ENCODE measurements at regions not wholly inside any gene's neighbourhood (a gene's known extent, or its start where the extent isn't known, plus 50 kb on each side); places are given as distances from the start of the nearest gene placed in this dataset.

- H3K9me3 ChIP-seq (ENCODE audit: control insufficient read depth, insufficient read depth, low read length), result no peaks in the 10 kb centered on the region
- no peak for ATAC-seq
- Mint-ChIP-seq H3K9me3 (no peaks in the 10 kb centered on the region), H3K4me1 (peaks cover 5 to 7% of the 10 kb centered on the region in 2 donors), H3K4me3 (no peak overlapping the region), H3K36me3 (no peaks in the 10 kb centered on the region), H3K27ac (no peak overlapping the region), H3K27me3 (ENCODE audit: low read depth in 2 of 2) (peaks cover 0 to 4% of the 10 kb centered on the region in 2 donors)
- H3K27ac ChIP-seq (ENCODE audit: low read length), result no peak overlapping the region
- no peak overlapping the region for H3K4me3 ChIP-seq (ENCODE audit: low read length)
- no peak for TF ChIP-seq CTCF (IDR thresholded peaks at IDR 0.05)
- WGBS (ENCODE audit: insufficient coverage), result 17% methylated on average over 1 of the region's 3 CpGs
- intact Hi-C loops (cut with micrococcal nuclease), result no loop called here
- H3K27me3 ChIP-seq (ENCODE audit: control insufficient read depth, insufficient read depth, low read length), result no peaks in the 10 kb centered on the region
- H3K36me3 ChIP-seq (ENCODE audit: control insufficient read depth, insufficient read depth, low read length), result no peaks in the 10 kb centered on the region
- H3K4me1 ChIP-seq (ENCODE audit: control insufficient read depth, insufficient read depth, low read length), result no peaks in the 10 kb centered on the region
- no peak for DNase-seq
Observed at GRCh38 chr2:48207851-48208250, 106.6 kb upstream of the FOXN2 start.

GRCh38 chr2:48209214-48209885 is 105.1 kb upstream of the FOXN2 start:
- Mint-ChIP-seq H3K4me1 (peaks cover 8 to 10% of the 10 kb centered on the region in 2 donors), H3K9me3 (no peaks in the 10 kb centered on the region)

GRCh38 chr2:48210189-48210588 is 104.3 kb upstream of the FOXN2 start:
- DNase-seq (no peak), ATAC-seq (no peak)
- no peak for TF ChIP-seq CTCF (IDR thresholded peaks at IDR 0.05)
- Histone ChIP-seq H3K9me3 (ENCODE audit: control insufficient read depth, insufficient read depth, low read length) (no peaks in the 10 kb centered on the region), H3K4me1 (ENCODE audit: control insufficient read depth, insufficient read depth, low read length) (no peaks in the 10 kb centered on the region), H3K27me3 (ENCODE audit: control insufficient read depth, insufficient read depth, low read length) (no peaks in the 10 kb centered on the region), H3K36me3 (ENCODE audit: control insufficient read depth, insufficient read depth, low read length) (no peaks in the 10 kb centered on the region), H3K4me3 (ENCODE audit: low read length) (no peak overlapping the region), H3K27ac (ENCODE audit: low read length) (no peak overlapping the region)
- no peak overlapping the region for H3K4me3 Mint-ChIP-seq
- no peaks in the 10 kb centered on the region for H3K36me3 Mint-ChIP-seq
- 92% methylated on average over 2 of the region's 2 CpGs for WGBS (ENCODE audit: insufficient coverage)
- peaks cover 0 to 4% of the 10 kb centered on the region in 2 donors for H3K27me3 Mint-ChIP-seq (ENCODE audit: low read depth in 2 of 2)
- H3K4me1 Mint-ChIP-seq, result peaks cover 8 to 10% of the 10 kb centered on the region in 2 donors
- intact Hi-C loops (cut with micrococcal nuclease), result no loop called here
- H3K27ac Mint-ChIP-seq, result no peak overlapping the region
- no peaks in the 10 kb centered on the region for H3K9me3 Mint-ChIP-seq

More at GRCh38 chr2:48209214-48209885, 105.1 kb upstream of the FOXN2 start:
- no peak for TF ChIP-seq CTCF (IDR thresholded peaks at IDR 0.05)
- no peaks in the 10 kb centered on the region for H3K9me3 ChIP-seq (ENCODE audit: control insufficient read depth, insufficient read depth, low read length)
- no peaks in the 10 kb centered on the region for H3K36me3 Mint-ChIP-seq
- H3K4me1 ChIP-seq (ENCODE audit: control insufficient read depth, insufficient read depth, low read length), result no peaks in the 10 kb centered on the region
- H3K27me3 ChIP-seq (ENCODE audit: control insufficient read depth, insufficient read depth, low read length), result no peaks in the 10 kb centered on the region
- H3K27ac ChIP-seq (ENCODE audit: low read length), result no peak overlapping the region
- ATAC-seq (no peak), DNase-seq (no peak)
- no peak overlapping the region for H3K27ac Mint-ChIP-seq
- intact Hi-C loops (cut with micrococcal nuclease), result no loop called here
- peaks cover 0 to 4% of the 10 kb centered on the region in 2 donors for H3K27me3 Mint-ChIP-seq (ENCODE audit: low read depth in 2 of 2)
- H3K36me3 ChIP-seq (ENCODE audit: control insufficient read depth, insufficient read depth, low read length), result no peaks in the 10 kb centered on the region
- H3K4me3 Mint-ChIP-seq, result no peak overlapping the region
- H3K4me3 ChIP-seq (ENCODE audit: low read length), result no peak overlapping the region

- H3K4me3 ChIP-seq (ENCODE audit: low read length), result no peak overlapping the region
- H3K27me3 ChIP-seq (ENCODE audit: control insufficient read depth, insufficient read depth, low read length), result no peaks in the 10 kb centered on the region
- H3K4me3 Mint-ChIP-seq, result no peak overlapping the region
- ATAC-seq (no peak), DNase-seq (no peak)
- peaks cover 0 to 4% of the 10 kb centered on the region in 2 donors for H3K27me3 Mint-ChIP-seq (ENCODE audit: low read depth in 2 of 2)
- H3K9me3 Mint-ChIP-seq, result no peaks in the 10 kb centered on the region
- no peak for TF ChIP-seq CTCF (IDR thresholded peaks at IDR 0.05)
- intact Hi-C loops (cut with micrococcal nuclease), result no loop called here
- no peaks in the 10 kb centered on the region for H3K36me3 ChIP-seq (ENCODE audit: control insufficient read depth, insufficient read depth, low read length)
- no peaks in the 10 kb centered on the region for H3K36me3 Mint-ChIP-seq
- H3K27ac ChIP-seq (ENCODE audit: low read length), result no peak overlapping the region
- H3K27ac Mint-ChIP-seq, result no peak overlapping the region
- H3K4me1 Mint-ChIP-seq, result peaks cover 8 to 10% of the 10 kb centered on the region in 2 donors
- H3K9me3 ChIP-seq (ENCODE audit: control insufficient read depth, insufficient read depth, low read length), result no peaks in the 10 kb centered on the region
- H3K4me1 ChIP-seq (ENCODE audit: control insufficient read depth, insufficient read depth, low read length), result no peaks in the 10 kb centered on the region
- 91% methylated on average over 3 of the region's 3 CpGs for WGBS (ENCODE audit: insufficient coverage)
Observed at GRCh38 chr2:48213646-48214045, 100.8 kb upstream of the FOXN2 start.

All from natural killer cell (primary cell).